Fibroblast of lung (primary cell): ENCODE measurements at regions not wholly inside any gene's neighbourhood (a gene's known extent, or its start where the extent isn't known, plus 50 kb on each side); places are given as distances from the start of the nearest gene placed in this dataset.
"Not testable (repeated sequence)": the region's sequence is repeated elsewhere in the genome, so short reads cannot be mapped to it uniquely, and the experiment has no call there.

Source experiments
- DNase-seq, 2 donors: peaks; one replicate each; pipeline versions ENCODE4 v3.0.0 to v3.0.0-alpha.2; 2010; ENCODE audit warnings: low read depth in 2 of 2
- H2AFZ ChIP-seq: 2 replicates; pipeline ENCODE4 v1.5.1; 2012; ENCODE audit warnings: low read length, control low read depth, inconsistent platforms
- H3K27ac ChIP-seq: 2 replicates; pipeline ENCODE4 v1.5.1; 2011; ENCODE audit warnings: low read length, control low read depth; ENCODE audit not compliant: insufficient read depth
- H3K27me3 ChIP-seq: 2 replicates; pipeline ENCODE4 v1.5.1; 2011; ENCODE audit warnings: mild to moderate bottlenecking, low read length; ENCODE audit not compliant: control insufficient read depth, insufficient read depth
- H3K36me3 ChIP-seq: 2 replicates; pipeline ENCODE4 v1.5.1; 2011; ENCODE audit warnings: low read length; ENCODE audit not compliant: control insufficient read depth, insufficient read depth
- H3K4me1 ChIP-seq: 2 replicates; pipeline ENCODE4 v1.5.1; 2011; ENCODE audit warnings: low read length; ENCODE audit not compliant: control insufficient read depth, insufficient read depth; ENCODE audit errors: extremely low read depth
- H3K4me2 ChIP-seq: 2 replicates; pipeline ENCODE4 v1.5.1; 2011; ENCODE audit warnings: low read length, control low read depth; ENCODE audit not compliant: insufficient read depth; ENCODE audit errors: extremely low read depth
- H3K4me3 ChIP-seq, 4 experiments: fragments of 200-600 bp in 1 of 4; sonication (generic) in 1 of 4; replicated peaks in 1 of 4; 2 replicates each; pipeline ENCODE4 v1.5.1; 2011 to 2016; ENCODE audit warnings: low read length in 4 of 4, low read depth in 3 of 4, mild to moderate bottlenecking in 3 of 4, control low read depth in 2 of 4, inconsistent platforms in 1 of 4, mixed read lengths in 1 of 4; ENCODE audit not compliant: insufficient read depth in 1 of 4; ENCODE audit errors: control extremely low read depth in 1 of 4
- H3K79me2 ChIP-seq: 2 replicates; pipeline ENCODE4 v1.5.1; 2012; ENCODE audit warnings: mild to moderate bottlenecking, low read length, inconsistent platforms; ENCODE audit not compliant: control insufficient read depth, insufficient read depth
- H3K9ac ChIP-seq: 2 replicates; pipeline ENCODE4 v1.5.1; 2011; ENCODE audit warnings: mild to moderate bottlenecking, low read length, control low read depth; ENCODE audit not compliant: insufficient read depth
- H3K9me3 ChIP-seq: 2 replicates; pipeline ENCODE4 v1.5.1; 2012; ENCODE audit warnings: low read depth, low read length; ENCODE audit not compliant: control insufficient read depth, insufficient read depth
- H4K20me1 ChIP-seq: 2 replicates; pipeline ENCODE4 v1.5.1; 2011; ENCODE audit warnings: low read length; ENCODE audit not compliant: control insufficient read depth, insufficient read depth; ENCODE audit errors: extremely low read depth
- TF ChIP-seq, protein P1 (sequence below), 2 donors: IDR thresholded peaks in 1 of 2; conservative IDR thresholded peaks in 1 of 2; 1 replicate in 1 of 2; 2 replicates in 1 of 2; pipeline ENCODE4 v1.5.1; 2011 to 2012; ENCODE audit warnings: low read length in 2 of 2, control low read depth in 1 of 2, inconsistent platforms in 1 of 2, low read depth in 1 of 2, mild to moderate bottlenecking in 1 of 2

DNA sequence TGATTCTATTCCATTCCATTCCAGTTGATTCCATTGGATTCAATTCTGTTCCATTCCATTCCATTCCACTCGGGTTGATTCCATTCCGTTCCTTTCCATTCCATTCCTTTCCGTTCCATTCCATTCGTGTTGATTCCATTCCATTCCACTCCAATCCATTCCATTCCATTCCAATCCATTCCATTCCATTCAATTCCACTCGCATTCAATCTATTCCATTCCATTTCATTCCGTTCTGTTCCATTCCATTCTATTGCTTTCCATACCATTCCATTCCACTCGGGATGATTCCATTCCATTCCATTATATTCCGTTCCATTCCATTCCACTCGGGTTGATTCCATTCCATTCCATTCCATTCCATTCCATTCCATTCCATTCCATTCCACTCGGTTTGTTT lies 134.7 kb downstream of the CWH43 start:
- peaks cover 22% of the 10 kb centered on the region for H3K9me3 ChIP-seq
- not testable (repeated sequence) for H3K4me1 ChIP-seq, H4K20me1 ChIP-seq, H3K9ac ChIP-seq, H2AFZ ChIP-seq, H3K27ac ChIP-seq, H3K36me3 ChIP-seq, H3K4me3 ChIP-seq, H3K27me3 ChIP-seq, H3K4me2 ChIP-seq, H3K79me2 ChIP-seq
- DNase-seq = peak; percentile 48 to 62
- TF ChIP-seq, protein P1, sequence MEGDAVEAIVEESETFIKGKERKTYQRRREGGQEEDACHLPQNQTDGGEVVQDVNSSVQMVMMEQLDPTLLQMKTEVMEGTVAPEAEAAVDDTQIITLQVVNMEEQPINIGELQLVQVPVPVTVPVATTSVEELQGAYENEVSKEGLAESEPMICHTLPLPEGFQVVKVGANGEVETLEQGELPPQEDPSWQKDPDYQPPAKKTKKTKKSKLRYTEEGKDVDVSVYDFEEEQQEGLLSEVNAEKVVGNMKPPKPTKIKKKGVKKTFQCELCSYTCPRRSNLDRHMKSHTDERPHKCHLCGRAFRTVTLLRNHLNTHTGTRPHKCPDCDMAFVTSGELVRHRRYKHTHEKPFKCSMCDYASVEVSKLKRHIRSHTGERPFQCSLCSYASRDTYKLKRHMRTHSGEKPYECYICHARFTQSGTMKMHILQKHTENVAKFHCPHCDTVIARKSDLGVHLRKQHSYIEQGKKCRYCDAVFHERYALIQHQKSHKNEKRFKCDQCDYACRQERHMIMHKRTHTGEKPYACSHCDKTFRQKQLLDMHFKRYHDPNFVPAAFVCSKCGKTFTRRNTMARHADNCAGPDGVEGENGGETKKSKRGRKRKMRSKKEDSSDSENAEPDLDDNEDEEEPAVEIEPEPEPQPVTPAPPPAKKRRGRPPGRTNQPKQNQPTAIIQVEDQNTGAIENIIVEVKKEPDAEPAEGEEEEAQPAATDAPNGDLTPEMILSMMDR (conservative IDR thresholded peaks at IDR 0.05 in 1 of 2, IDR thresholded peaks at IDR 0.05 in 1 of 2; ENCODE audit: low read depth in 1 of 2, low read length in 2 of 2) = peak in 1 of 2 donors; percentile 15

DNA sequence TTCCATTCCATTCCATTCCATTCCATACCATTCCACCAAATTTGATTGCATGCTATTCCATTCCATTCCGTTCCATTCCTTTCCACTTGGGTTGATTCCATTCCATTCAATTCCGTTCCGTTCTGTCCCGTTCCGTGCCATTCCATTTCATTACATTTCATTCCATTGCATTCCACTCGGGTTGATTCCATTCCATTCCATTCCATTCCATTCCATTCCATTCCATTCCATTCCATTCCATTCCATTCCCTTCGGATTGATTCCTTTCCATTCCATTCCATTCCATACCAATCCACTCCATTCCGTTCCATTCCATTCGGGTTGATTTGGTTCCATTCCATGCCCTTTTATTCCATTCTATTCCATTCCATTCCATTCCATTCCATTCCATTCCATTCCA lies 140.4 kb downstream of the CWH43 start:
- H3K4me1 ChIP-seq, H3K36me3 ChIP-seq, H3K9me3 ChIP-seq, DNase-seq, H3K79me2 ChIP-seq, H3K4me2 ChIP-seq, H3K27ac ChIP-seq, H3K9ac ChIP-seq, H3K4me3 ChIP-seq, H2AFZ ChIP-seq, H3K27me3 ChIP-seq, H4K20me1 ChIP-seq: not testable (repeated sequence)

DNA sequence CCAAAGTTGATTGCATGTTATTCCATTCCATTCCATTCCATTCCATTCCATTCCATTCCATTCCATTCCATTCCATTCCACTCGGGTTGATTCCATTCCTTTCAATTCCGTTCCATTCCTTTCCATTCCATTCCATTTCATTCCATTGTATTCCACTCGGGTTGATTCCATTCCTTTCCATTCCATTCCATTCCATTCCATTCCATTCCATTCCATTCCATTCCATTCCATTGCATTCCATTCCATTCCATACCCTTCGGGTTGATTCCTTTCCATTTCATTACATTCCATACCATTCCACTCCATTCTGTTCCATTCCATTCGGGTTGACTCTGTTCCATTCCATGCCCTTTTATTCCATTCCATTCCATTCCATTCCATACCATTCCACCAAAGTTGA lies 140.8 kb downstream of the CWH43 start:
- not testable (repeated sequence) for H3K4me1 ChIP-seq, H4K20me1 ChIP-seq, H3K4me3 ChIP-seq, DNase-seq, H2AFZ ChIP-seq, H3K27ac ChIP-seq, H3K4me2 ChIP-seq, H3K9ac ChIP-seq, H3K27me3 ChIP-seq, H3K9me3 ChIP-seq, H3K79me2 ChIP-seq, H3K36me3 ChIP-seq

DNA sequence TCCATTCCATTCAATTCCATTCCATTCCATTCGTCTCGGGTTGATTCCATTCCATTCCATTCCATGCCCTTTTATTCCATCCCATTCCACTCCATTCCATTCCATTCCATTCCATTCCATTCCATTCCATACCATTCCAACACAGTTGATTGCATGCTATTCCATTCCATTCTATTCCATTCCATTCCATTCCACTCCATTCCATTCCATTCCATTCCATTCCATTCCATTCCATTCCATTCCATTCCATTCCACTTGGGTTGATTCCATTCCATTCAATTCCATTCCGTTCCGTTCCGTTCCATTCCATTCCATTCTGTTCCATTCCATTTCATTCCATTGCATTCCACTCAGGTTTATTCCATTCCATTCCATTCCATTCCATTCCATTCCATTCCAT lies 143.3 kb downstream of the CWH43 start:
- H3K9me3 ChIP-seq, H3K27me3 ChIP-seq, H2AFZ ChIP-seq, H3K4me2 ChIP-seq, H3K36me3 ChIP-seq, H3K79me2 ChIP-seq, H4K20me1 ChIP-seq, H3K4me3 ChIP-seq, H3K27ac ChIP-seq, DNase-seq, H3K4me1 ChIP-seq, H3K9ac ChIP-seq: not testable (repeated sequence)

DNA sequence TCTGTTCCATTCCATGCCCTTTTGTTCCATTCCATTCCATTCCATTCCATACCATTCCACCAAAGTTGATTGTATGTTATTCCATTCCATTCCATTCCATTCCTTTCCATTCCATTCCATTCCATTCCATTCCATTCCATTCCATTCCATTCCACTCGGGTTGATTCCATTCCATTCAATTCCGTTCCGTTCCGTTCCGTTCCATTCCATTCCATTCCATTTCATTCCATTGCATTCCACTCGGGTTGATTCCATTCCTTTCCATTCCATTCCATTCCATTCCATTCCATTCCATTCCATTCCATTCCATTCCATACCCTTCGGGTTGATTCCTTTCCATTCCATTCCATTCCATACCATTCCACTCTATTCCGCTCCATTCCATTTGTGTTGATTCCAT lies 143.8 kb downstream of the CWH43 start:
- not testable (repeated sequence) for H3K27me3 ChIP-seq, H3K79me2 ChIP-seq, H4K20me1 ChIP-seq, H3K9ac ChIP-seq, DNase-seq, H3K4me3 ChIP-seq, H3K36me3 ChIP-seq, H3K4me2 ChIP-seq, H3K27ac ChIP-seq, H3K9me3 ChIP-seq, H3K4me1 ChIP-seq, H2AFZ ChIP-seq

DNA sequence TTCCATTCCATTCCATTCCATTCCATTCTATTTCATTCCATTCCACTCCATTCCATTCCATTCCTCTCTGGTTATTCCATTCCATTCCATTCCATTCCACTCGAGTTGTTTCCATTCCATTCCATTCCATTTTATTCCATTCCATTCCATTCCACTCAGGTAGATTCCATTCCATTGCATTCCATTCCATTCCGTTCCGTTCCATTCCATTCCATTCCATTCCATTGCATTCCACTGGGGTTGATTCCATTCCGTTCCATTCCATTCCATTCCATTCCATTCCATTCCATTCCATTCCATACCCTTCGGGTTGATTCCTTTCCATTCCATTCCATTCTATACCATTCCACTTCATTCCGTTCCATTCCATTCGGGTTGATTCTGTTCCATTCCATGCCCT lies 144.6 kb downstream of the CWH43 start:
- H3K27ac ChIP-seq, DNase-seq, H3K79me2 ChIP-seq, H3K9ac ChIP-seq, H3K9me3 ChIP-seq, H3K4me2 ChIP-seq, H2AFZ ChIP-seq, H3K27me3 ChIP-seq, H4K20me1 ChIP-seq, H3K4me1 ChIP-seq, H3K4me3 ChIP-seq, H3K36me3 ChIP-seq: not testable (repeated sequence)
